ENCODE measurements at regions not wholly inside any gene's neighbourhood (a gene's known extent, or its start where the extent isn't known, plus 50 kb on each side); places are given as distances from the start of the nearest gene placed in this dataset.

DNA sequence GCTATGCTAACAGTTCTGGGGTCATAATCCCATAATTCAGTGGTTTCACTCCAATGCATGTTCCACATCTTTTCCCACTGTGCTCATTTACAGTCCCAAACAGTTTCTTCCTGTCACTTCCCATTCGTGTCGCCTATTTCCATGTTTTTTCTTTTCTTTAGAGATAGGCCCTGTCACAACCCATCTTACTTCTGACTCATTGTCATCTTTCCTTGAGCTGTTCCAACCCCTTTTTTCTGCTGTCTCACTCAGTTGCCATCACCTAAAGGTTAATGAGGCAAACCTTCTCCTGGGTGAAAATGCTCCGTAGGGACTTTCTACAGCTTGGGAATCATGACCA, 814.5 kb downstream of the VGLL3 start:
- no peak overlapping the region for H3K9ac ChIP-seq (ENCODE audit: insufficient read depth, low read length)
- H3K4me3 ChIP-seq (replicated peaks in 1 of 4; ENCODE audit: control extremely low read depth in 1 of 4, insufficient read depth in 1 of 4, low read depth in 3 of 4, low read length in 4 of 4): no peak overlapping the region
- no peak overlapping the region for H2AFZ ChIP-seq (ENCODE audit: low read length)
- H3K4me1 ChIP-seq (ENCODE audit: control insufficient read depth, extremely low read depth, insufficient read depth, low read length): no peaks in the 10 kb centered on the region
- no peaks in the 10 kb centered on the region for H3K79me2 ChIP-seq (ENCODE audit: control insufficient read depth, insufficient read depth, low read length)
- H3K27me3 ChIP-seq (ENCODE audit: control insufficient read depth, insufficient read depth, low read length): no peaks in the 10 kb centered on the region
- no peaks in the 10 kb centered on the region for H3K9me3 ChIP-seq (ENCODE audit: control insufficient read depth, insufficient read depth, low read depth, low read length)
- H3K36me3 ChIP-seq (ENCODE audit: control insufficient read depth, insufficient read depth, low read length): no peaks in the 10 kb centered on the region
- H3K27ac ChIP-seq (ENCODE audit: insufficient read depth, low read length): no peak overlapping the region
- TF ChIP-seq EZH2 (IDR thresholded peaks at IDR 0.05; ENCODE audit: low read length, missing control alignments): no peak
- TF ChIP-seq, protein P1, sequence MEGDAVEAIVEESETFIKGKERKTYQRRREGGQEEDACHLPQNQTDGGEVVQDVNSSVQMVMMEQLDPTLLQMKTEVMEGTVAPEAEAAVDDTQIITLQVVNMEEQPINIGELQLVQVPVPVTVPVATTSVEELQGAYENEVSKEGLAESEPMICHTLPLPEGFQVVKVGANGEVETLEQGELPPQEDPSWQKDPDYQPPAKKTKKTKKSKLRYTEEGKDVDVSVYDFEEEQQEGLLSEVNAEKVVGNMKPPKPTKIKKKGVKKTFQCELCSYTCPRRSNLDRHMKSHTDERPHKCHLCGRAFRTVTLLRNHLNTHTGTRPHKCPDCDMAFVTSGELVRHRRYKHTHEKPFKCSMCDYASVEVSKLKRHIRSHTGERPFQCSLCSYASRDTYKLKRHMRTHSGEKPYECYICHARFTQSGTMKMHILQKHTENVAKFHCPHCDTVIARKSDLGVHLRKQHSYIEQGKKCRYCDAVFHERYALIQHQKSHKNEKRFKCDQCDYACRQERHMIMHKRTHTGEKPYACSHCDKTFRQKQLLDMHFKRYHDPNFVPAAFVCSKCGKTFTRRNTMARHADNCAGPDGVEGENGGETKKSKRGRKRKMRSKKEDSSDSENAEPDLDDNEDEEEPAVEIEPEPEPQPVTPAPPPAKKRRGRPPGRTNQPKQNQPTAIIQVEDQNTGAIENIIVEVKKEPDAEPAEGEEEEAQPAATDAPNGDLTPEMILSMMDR (conservative IDR thresholded peaks at IDR 0.05 in 1 of 2, IDR thresholded peaks at IDR 0.05 in 1 of 2; ENCODE audit: low read depth in 1 of 2, low read length in 2 of 2): no peak
- DNase-seq (ENCODE audit: low read depth in 2 of 2): no peak
- H4K20me1 ChIP-seq (ENCODE audit: control insufficient read depth, extremely low read depth, insufficient read depth, low read length): no peaks in the 10 kb centered on the region
- H3K4me2 ChIP-seq (ENCODE audit: extremely low read depth, insufficient read depth, low read length): no peak overlapping the region

DNA sequence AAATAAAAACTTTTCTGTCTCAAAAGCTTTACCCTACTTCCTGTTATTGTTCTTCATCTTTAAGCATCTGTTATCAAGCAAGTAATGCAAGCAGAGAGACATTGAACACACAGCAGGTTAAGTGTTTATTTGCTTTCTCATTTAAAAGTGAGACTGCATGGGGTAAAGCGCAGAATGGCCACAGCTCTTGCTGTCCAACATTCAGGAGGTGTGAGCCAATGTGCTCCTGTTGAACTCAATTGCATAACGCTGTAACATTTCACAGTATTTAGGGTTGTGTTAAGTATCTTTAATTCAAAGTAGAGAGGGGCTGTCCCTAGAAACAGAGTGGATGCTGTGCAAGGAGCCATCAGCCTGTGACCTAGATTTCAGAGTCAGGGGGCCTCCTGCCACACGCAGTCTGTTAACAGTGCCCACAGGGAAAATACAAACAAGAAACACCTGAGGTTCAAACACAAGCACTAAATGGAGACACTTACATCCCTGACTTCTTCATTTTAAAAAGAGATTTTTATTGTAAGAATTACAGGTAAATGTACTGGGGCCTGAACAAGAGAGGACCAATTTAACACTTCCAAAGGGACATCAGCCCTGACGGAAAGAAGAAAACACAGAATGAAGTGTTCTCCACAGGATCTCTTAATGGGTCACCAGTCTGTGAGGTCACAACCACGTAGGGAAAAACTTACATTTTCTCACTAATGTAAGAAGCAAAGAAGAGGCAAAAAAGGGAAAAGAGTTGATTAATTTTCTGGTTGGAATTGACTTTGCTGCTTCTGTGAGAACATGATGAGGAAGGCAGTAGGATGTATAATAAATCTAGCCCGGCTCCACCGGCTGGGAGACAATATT, 815.1 kb downstream of the VGLL3 start:
- Histone ChIP-seq H2AFZ (ENCODE audit: low read length) (no peak overlapping the region), H3K9me3 (ENCODE audit: control insufficient read depth, insufficient read depth, low read depth, low read length) (no peaks in the 10 kb centered on the region), H3K36me3 (ENCODE audit: control insufficient read depth, insufficient read depth, low read length) (no peaks in the 10 kb centered on the region), H3K4me2 (ENCODE audit: extremely low read depth, insufficient read depth, low read length) (no peak overlapping the region), H3K27me3 (ENCODE audit: control insufficient read depth, insufficient read depth, low read length) (no peaks in the 10 kb centered on the region), H3K4me1 (ENCODE audit: control insufficient read depth, extremely low read depth, insufficient read depth, low read length) (no peaks in the 10 kb centered on the region), H4K20me1 (ENCODE audit: control insufficient read depth, extremely low read depth, insufficient read depth, low read length) (no peaks in the 10 kb centered on the region), H3K4me3 (replicated peaks in 1 of 4; ENCODE audit: control extremely low read depth in 1 of 4, insufficient read depth in 1 of 4, low read depth in 3 of 4, low read length in 4 of 4) (no peak overlapping the region), H3K79me2 (ENCODE audit: control insufficient read depth, insufficient read depth, low read length) (no peaks in the 10 kb centered on the region), H3K27ac (ENCODE audit: insufficient read depth, low read length) (no peak overlapping the region), H3K9ac (ENCODE audit: insufficient read depth, low read length) (no peak overlapping the region)
- no peak for TF ChIP-seq EZH2 (IDR thresholded peaks at IDR 0.05; ENCODE audit: low read length, missing control alignments)
- TF ChIP-seq, protein P1 (conservative IDR thresholded peaks at IDR 0.05 in 1 of 2, IDR thresholded peaks at IDR 0.05 in 1 of 2; ENCODE audit: low read depth in 1 of 2, low read length in 2 of 2): no peak
- DNase-seq (ENCODE audit: low read depth in 2 of 2): no peak

DNA sequence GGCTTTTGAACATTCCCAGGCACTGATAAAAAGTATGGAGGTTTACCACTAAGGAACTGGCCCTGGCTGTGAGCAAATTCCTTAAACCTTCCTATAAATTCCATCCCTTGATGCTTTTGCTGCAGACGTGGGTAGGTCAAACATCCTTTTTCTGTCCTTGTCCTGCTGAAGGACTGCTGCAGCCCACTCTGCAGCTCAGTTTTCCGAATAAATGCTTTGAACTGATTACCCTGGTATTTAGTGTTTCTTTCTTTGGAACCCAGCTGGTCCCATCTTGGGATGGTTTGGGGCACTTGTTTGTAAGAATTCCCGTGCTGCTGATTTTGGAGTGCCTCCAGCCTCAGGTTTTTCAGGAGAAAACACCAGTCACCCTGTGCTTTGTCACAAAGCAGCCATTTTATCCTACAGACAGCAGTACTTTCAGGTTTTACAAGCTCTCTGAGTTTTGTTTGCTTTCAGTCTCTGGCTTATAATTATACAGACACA, 815.9 kb downstream of the VGLL3 start:
- H3K4me2 ChIP-seq (ENCODE audit: extremely low read depth, insufficient read depth, low read length): no peak overlapping the region
- H3K36me3 ChIP-seq (ENCODE audit: control insufficient read depth, insufficient read depth, low read length): no peaks in the 10 kb centered on the region
- H3K27ac ChIP-seq (ENCODE audit: insufficient read depth, low read length): no peak overlapping the region

More for the DNA sequence above, 815.9 kb downstream of the VGLL3 start:
- no peak overlapping the region for H3K9ac ChIP-seq (ENCODE audit: insufficient read depth, low read length)
- no peaks in the 10 kb centered on the region for H3K79me2 ChIP-seq (ENCODE audit: control insufficient read depth, insufficient read depth, low read length)
- no peak overlapping the region for H2AFZ ChIP-seq (ENCODE audit: low read length)
- H3K27me3 ChIP-seq (ENCODE audit: control insufficient read depth, insufficient read depth, low read length): no peaks in the 10 kb centered on the region
- TF ChIP-seq, protein P1 (conservative IDR thresholded peaks at IDR 0.05 in 1 of 2, IDR thresholded peaks at IDR 0.05 in 1 of 2; ENCODE audit: low read depth in 1 of 2, low read length in 2 of 2): no peak
- no peak for TF ChIP-seq EZH2 (IDR thresholded peaks at IDR 0.05; ENCODE audit: low read length, missing control alignments)
- peak in 1 of 2 donors; percentile 43 for DNase-seq (ENCODE audit: low read depth in 2 of 2)
- no peak overlapping the region for H3K4me3 ChIP-seq (replicated peaks in 1 of 4; ENCODE audit: control extremely low read depth in 1 of 4, insufficient read depth in 1 of 4, low read depth in 3 of 4, low read length in 4 of 4)
- no peaks in the 10 kb centered on the region for H4K20me1 ChIP-seq (ENCODE audit: control insufficient read depth, extremely low read depth, insufficient read depth, low read length)
- H3K9me3 ChIP-seq (ENCODE audit: control insufficient read depth, insufficient read depth, low read depth, low read length): no peaks in the 10 kb centered on the region
- no peaks in the 10 kb centered on the region for H3K4me1 ChIP-seq (ENCODE audit: control insufficient read depth, extremely low read depth, insufficient read depth, low read length)
